Glutamatergic neuron (in vitro differentiated cells): ENCODE measurements at regions not wholly inside any gene's neighbourhood (a gene's known extent, or its start where the extent isn't known, plus 50 kb on each side); places are given as distances from the start of the nearest gene placed in this dataset.

Source experiments
- DNase-seq: peaks from one replicate; pipeline ENCODE4 v3.0.0; 2022
- H3K27ac Mint-ChIP-seq: one replicate; pipeline ENCODE4 v1.8.0; 2020; ENCODE audit warnings: mild to moderate bottlenecking, mixed read lengths, inconsistent platforms; ENCODE audit not compliant: unreplicated experiment
- H3K27me3 Mint-ChIP-seq: one replicate; pipeline ENCODE4 v1.8.0; 2020; ENCODE audit warnings: mild to moderate bottlenecking, moderate library complexity, mixed read lengths, inconsistent platforms; ENCODE audit not compliant: unreplicated experiment
- H3K36me3 Mint-ChIP-seq: one replicate; pipeline ENCODE4 v1.8.0; 2020; ENCODE audit warnings: mild to moderate bottlenecking, mixed read lengths, inconsistent platforms; ENCODE audit not compliant: unreplicated experiment
- H3K4me1 Mint-ChIP-seq: one replicate; pipeline ENCODE4 v1.8.0; 2020; ENCODE audit warnings: mild to moderate bottlenecking, low read depth, mixed read lengths, inconsistent platforms; ENCODE audit not compliant: unreplicated experiment
- H3K4me3 Mint-ChIP-seq: one replicate; pipeline ENCODE4 v1.8.0; 2020; ENCODE audit warnings: mild to moderate bottlenecking, mixed read lengths, inconsistent platforms; ENCODE audit not compliant: unreplicated experiment
- H3K9me3 Mint-ChIP-seq: one replicate; pipeline ENCODE4 v1.8.0; 2020; ENCODE audit warnings: mild to moderate bottlenecking, moderate library complexity, mixed read lengths, inconsistent platforms; ENCODE audit not compliant: unreplicated experiment
- TF ChIP-seq, protein P1 (sequence below): fragments of 200-600 bp; sonication (generic); IDR thresholded peaks from one replicate; pipeline ENCODE4 v1.5.0; 2021; ENCODE audit not compliant: partially characterized antibody, unreplicated experiment

DNA sequence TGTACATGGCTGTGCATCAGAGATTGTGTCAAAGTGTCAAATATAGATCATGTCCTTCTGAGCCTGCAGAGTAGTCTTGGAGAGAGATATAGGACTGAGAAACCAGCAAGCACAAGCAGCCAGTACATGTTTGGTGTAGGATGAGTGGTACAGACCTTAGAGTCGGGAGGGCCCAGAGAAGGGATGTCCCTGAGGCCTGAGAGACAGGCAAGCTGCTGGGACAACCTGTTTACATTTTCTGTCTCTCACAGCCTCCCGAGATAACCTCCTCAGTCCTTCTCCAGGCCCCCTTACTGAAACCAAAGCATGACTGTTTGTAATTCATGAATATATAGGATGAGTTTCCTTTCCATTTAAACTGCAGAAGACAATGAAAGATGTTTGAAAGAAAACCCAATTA is 182.4 kb upstream of the STT3B start:
- Mint-ChIP-seq H3K4me3 (no peak overlapping the region), H3K4me1 (no peaks in the 10 kb centered on the region), H3K27me3 (no peaks in the 10 kb centered on the region), H3K36me3 (no peaks in the 10 kb centered on the region), H3K9me3 (no peaks in the 10 kb centered on the region), H3K27ac (no peak overlapping the region)
- DNase-seq, result no peak
- TF ChIP-seq, protein P1, sequence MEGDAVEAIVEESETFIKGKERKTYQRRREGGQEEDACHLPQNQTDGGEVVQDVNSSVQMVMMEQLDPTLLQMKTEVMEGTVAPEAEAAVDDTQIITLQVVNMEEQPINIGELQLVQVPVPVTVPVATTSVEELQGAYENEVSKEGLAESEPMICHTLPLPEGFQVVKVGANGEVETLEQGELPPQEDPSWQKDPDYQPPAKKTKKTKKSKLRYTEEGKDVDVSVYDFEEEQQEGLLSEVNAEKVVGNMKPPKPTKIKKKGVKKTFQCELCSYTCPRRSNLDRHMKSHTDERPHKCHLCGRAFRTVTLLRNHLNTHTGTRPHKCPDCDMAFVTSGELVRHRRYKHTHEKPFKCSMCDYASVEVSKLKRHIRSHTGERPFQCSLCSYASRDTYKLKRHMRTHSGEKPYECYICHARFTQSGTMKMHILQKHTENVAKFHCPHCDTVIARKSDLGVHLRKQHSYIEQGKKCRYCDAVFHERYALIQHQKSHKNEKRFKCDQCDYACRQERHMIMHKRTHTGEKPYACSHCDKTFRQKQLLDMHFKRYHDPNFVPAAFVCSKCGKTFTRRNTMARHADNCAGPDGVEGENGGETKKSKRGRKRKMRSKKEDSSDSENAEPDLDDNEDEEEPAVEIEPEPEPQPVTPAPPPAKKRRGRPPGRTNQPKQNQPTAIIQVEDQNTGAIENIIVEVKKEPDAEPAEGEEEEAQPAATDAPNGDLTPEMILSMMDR, result no peak

DNA sequence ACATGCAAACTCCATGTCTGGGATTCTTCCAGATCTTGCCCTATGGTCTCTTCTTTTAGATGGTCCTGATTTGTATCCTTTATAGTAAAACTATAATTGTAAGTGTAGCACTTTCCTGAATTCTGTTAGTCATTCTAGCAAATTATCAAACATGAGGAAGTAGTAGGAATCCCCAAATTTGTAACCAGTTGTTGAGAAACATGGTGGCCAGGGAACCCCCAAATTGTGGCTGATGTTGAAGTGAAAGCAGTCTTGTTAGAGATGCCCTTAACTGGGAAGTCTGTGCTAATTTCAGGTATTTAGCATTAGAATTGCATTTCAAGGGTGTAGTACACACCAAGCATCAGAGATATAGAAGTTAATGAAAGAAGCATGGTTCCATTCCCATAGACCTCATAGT is 180.4 kb upstream of the STT3B start:
- H3K27me3 Mint-ChIP-seq, result no peaks in the 10 kb centered on the region
- H3K36me3 Mint-ChIP-seq, result peaks cover 5% of the 10 kb centered on the region
- H3K9me3 Mint-ChIP-seq, result no peaks in the 10 kb centered on the region
- TF ChIP-seq, protein P1, result no peak
- H3K27ac Mint-ChIP-seq, result no peak overlapping the region
- DNase-seq, result no peak
- no peak overlapping the region for H3K4me3 Mint-ChIP-seq
- no peaks in the 10 kb centered on the region for H3K4me1 Mint-ChIP-seq

DNA sequence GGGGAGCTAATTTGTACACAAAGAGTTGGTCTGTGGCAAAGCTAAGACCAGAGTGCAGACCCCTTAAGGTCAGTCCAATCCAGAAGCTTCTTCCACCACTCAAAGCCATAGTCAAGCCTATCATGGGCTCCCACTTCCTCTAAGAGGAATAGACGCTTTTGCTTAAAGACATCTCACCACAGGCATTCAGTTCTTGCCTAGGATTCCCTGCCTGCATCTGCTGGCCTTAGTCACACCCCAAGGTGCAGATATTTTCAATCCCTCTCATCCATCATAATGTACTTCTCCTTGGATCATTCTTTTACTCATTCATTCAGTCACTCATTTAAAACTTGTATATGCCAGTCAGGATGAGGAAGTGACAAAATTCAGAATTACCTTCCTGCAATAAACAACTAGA is 179.6 kb upstream of the STT3B start:
- no peak for DNase-seq
- no peaks in the 10 kb centered on the region for H3K27me3 Mint-ChIP-seq
- no peaks in the 10 kb centered on the region for H3K4me1 Mint-ChIP-seq
- H3K27ac Mint-ChIP-seq, result no peak overlapping the region
- TF ChIP-seq, protein P1, result no peak
- peaks cover 5% of the 10 kb centered on the region for H3K36me3 Mint-ChIP-seq
- no peak overlapping the region for H3K4me3 Mint-ChIP-seq
- H3K9me3 Mint-ChIP-seq, result no peaks in the 10 kb centered on the region

DNA sequence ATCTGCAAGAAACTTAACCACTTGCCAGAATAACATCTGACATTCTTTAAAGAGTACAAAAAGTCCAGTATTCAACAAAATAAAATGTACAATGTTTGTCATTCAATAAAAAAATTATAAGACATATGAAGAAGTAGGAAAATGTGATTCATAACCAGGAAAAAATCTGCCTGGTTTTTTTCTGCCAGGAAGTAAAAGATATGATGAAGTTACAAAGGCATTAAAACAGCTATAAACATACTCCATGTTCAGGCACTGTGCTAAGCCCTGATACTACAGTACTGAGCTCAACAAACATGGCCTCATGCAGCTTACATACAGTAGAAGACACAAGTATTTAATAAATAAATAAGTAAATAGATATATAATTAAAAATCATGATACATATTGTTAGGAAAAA is 178.4 kb upstream of the STT3B start:
- H3K9me3 Mint-ChIP-seq, result no peaks in the 10 kb centered on the region
- TF ChIP-seq, protein P1, result no peak
- H3K27me3 Mint-ChIP-seq, result no peaks in the 10 kb centered on the region
- H3K36me3 Mint-ChIP-seq, result peaks cover 5% of the 10 kb centered on the region
- no peak overlapping the region for H3K4me3 Mint-ChIP-seq
- H3K27ac Mint-ChIP-seq, result no peak overlapping the region
- no peak for DNase-seq
- H3K4me1 Mint-ChIP-seq, result no peaks in the 10 kb centered on the region

DNA sequence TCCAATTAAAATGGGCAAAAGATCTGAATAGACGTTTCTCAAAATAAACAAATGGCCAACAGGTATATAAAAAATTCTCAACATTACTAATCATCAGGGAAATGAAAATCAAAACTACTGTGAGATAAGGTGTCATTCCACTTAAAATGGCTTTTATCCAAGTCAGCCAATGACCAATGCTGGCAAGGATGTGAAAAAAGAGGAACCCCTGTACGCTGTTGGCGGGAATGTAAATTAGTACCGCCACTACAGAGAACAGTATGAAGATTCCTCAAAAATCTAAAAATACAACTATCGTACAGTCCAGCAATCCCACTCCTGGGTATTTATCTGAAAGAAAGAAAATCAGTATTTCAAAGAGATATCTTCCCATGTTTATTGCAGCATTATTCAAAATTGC is 176.9 kb upstream of the STT3B start:
- Mint-ChIP-seq H3K36me3 (peaks cover 5% of the 10 kb centered on the region), H3K27me3 (no peaks in the 10 kb centered on the region), H3K4me3 (no peak overlapping the region), H3K4me1 (no peaks in the 10 kb centered on the region), H3K27ac (no peak overlapping the region), H3K9me3 (no peaks in the 10 kb centered on the region)
- TF ChIP-seq, protein P1, result no peak
- DNase-seq, result no peak
